Non-pigmented ciliary epithelial cell (primary cell): ENCODE measurements at regions not wholly inside any gene's neighbourhood (a gene's known extent, or its start where the extent isn't known, plus 50 kb on each side); places are given as distances from the start of the nearest gene placed in this dataset.

Source experiments
- DNase-seq: peaks from one replicate; pipeline ENCODE4 v3.0.0-alpha.2; 2010; ENCODE audit warnings: low read depth

DNA sequence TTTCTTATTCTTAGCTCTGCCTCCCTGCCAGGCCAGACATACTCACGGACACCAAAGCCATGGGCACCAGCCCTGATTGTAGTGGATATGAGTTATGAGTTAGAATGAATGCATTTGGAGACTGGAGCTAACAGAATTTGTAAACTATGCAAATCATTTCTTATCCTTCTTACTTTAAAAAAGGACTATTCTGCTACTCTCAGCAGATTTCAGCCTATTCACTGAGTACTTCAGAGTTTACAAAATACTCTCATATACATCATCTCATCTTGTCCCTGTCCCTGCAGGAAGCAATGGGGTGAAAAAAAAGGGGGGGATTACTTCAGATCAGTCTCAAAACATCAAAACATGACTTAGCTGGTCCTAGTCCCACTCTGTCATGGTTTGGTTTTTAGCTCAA, 541.4 kb upstream of the PLXNA2 start:
- no peak for DNase-seq

DNA sequence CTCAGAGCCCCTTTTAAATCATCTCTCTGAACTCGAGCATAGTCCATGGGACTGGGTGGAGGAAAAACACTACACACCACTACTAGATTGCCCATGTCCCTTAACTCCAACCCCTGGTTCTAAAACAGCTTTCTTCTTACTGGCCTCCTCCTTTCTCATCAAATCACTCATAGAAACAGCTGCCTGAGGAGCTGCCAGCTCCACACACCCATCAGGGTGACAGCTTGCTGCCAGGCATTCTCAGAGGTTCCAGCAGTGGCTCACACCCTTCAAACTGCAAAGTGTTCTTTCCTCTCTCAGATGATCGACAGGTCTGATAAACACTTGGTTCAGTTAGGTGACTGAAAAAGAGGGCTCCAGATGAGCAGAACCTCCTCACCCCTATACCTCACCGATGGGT, 543.0 kb upstream of the PLXNA2 start:
- no peak for DNase-seq

DNA sequence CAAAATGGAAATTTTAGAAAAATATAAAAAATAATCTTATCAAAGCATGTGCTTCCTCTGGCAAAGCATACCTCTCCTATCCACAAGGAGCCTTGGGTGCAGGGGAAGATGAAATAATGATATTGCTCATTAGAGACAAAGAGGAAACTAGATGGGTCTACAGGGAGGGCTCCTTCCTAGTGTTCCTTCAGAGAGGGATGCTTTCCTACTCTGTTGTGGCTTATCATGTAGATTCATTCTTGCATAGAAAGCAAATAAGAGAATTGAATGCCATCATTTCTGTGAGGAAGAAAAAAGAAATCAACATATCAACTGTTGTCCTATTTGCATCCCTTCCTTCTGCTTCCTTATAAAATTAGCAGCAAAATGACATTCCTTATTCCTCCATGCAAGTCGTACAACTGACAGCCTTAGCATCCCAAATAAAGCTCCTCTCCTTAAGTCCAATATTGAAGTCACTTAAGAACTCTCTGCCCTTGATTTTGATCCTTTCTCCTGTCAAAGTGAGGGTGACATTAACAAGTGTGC, 543.9 kb upstream of the PLXNA2 start:
- no peak for DNase-seq

DNA sequence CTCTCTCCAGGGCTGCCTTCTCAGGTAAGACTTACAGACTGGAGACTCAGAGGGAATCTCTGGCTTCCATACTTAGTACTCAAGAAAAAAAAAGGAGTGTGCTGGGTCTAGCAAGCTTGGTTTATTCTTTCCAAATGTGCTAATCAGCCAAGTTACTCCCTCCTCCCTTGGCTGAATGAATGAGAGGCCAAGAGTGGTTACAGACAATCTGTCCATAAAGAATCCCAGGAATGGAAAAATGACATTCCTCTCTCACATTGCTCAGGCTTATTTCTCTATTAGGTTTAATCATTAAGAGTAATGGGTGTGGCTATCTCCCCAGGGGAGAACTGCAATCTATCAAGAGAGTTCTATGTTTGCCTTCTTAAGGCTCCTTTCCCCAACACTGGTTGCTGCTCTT, 547.3 kb upstream of the PLXNA2 start:
- no peak for DNase-seq

DNA sequence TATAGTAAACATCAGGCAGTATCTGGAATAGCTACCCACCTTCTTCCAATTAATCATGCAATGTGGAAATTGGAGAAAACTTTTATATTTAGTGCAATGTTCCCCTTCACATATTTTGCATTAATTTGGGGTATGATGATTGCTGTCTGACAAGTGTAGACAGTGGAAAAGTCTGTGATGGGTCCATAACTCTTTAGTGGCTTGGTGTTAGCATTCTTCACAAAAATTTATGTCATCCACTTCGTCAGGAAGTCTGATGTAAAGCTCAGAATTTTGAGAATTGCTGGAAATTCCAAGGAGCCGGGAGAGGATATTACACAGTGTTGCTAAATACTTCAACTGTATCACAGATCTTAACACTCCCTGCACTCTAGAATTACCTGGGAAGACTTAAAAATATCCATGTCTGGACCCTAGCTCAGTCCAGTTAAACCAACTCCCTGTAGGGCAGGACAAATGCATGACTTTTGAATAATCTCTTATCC, 549.7 kb upstream of the PLXNA2 start:
- no peak for DNase-seq

DNA sequence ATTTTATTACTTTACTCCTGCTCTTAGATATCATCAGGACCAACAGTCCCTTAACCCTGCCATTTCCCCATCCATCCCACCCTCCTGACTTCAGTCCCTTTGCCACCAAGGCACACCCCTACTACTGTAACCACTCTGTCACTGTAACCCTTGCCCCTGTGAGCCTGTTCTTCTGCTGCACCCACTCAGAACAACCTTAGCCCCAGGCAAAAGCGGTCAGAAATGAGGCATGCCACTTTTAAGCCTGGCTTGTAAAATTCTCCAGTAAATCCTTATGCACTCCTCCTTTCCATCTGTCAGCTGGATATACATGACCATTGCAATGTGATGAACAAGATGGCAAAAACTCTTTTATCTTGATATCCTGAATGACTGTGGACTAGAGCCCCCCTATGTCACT, 555.0 kb upstream of the PLXNA2 start:
- no peak for DNase-seq

DNA sequence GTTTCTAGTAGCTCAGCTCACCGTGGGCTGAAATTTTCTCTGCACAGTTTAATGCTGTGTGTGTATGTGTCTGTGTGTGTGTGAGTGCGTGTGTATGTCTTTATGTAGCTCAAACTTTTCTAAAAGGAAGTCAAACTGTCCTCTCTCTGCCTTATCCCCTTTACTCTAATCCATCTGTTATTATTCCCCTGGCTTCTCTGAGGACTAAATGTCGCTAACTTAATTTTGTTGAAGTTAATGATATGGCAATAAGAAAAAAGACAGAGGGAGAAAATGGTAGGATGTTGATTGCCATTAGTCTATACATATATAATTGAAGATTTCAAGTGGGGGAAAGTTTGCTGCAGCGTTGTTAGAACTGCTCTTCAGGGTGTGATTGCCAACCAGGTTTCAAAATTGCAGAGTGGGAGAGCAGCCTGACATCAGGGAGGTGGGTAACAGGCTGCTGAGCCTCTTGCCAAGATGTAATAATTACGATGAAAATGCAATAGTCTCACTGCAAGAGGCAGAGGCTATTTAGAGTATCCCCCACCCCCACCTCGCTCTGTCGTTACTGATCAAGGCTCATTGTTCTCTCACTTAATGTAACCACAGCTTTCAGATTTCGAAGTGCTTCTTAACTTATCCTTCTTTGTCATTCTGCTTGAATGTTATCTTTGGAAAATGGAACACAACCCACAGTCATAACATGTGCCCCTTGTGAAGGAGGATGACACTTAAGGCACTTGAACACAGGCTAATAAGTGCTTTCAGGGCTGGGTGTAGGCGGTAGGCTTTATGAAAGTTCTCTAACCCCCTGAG, 559.0 kb upstream of the PLXNA2 start:
- DNase-seq = no peak

DNA sequence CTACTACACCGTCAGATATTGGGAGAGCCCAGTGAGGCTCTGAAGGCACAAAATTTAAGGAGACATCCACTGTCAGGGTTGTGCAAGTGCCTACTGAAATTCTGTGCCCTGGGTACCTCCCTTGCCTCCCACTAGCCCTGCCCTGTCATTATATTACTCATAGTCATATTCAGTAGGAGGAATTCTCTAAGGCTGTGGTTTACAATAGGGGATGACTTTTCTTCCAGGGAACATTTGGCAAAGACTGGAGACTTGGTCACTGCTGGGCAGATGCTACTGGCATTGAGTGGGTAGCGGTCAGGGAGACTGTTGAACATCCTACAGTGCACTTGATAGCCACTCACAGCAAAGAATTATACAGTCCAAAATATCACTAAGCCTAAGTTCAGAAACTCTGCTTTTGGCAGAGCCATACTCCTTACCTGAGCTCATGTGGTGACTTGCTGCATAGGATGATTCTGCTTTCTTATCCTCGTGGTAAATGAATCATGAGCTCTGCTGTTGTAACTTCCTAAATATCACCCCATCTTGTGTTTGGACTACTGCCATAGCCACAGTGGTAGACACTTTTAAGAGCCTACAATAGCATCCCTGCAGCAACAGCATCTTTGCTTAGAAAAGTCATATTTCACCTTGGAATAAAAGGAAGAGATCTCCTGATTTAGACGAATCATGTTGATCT, 563.4 kb upstream of the PLXNA2 start:
- no peak for DNase-seq

DNA sequence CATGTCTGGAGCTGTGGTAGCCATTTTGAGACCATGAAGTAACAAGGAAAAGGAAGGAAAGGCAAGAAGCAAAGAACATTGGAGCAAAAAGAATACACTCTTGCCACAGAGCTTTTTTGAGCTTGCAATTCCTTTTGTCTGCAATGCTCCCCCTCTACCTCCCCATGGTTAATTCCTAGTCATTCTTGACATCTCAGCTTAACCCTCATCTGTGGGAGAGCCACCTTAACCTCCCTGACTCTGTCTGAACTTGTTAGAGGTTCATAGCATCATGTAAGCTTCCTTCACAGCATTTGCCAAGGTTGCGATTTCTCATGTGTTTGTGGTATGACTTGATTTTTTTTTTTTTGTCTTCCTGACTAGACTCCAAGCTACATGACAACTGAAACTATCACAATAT, 564.1 kb upstream of the PLXNA2 start:
- DNase-seq = no peak

DNA sequence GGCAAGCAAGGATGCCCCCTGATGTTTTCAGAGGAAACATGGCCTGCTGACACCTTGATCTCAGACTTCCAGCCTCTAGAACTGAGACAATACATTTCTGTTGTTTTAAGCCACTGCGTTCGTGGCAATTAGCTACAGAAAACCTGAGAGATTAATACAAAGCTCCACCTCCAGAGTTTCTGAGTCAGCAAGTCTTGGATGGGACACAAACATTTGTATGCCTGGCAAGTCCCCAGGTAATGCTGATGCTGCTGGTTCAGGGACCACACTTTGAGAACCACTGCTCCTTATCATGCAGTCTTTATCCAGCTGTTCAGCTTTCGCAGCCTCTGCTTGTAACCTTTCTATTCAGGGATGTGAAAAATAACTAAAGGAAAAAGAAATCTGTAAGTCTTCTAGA, 565.7 kb upstream of the PLXNA2 start:
- no peak for DNase-seq

DNA sequence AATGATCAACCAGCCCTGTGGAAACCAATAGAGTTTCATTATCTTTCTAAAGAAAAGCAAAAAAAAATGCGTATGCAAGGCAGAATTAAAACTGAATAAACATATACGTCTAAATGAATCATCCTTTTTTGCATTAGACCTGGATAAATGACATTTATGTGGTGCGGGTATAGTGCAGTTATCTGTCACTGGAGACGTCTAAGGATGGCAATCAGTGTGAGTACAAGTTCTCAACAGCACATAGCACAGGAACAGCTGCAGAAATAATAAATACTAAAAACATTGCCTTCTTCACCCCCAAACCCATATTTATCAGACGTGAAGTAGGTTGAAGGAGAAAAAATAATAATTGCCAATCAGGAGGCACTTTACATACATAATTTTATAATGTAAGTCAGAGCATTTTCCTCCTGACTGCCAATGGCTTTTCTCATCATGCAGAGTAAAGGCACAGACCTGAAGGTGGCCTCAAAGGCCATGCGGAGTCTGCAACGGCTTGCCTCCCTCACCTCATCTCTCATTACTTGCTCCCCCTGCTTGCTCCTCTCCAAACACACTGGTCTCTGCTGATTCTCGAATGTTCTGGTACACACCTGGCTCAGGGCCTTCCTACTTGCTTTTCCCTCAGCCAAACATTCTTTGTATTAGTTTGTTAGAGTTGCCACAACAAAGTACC, 574.7 kb upstream of the PLXNA2 start:
- no peak for DNase-seq

DNA sequence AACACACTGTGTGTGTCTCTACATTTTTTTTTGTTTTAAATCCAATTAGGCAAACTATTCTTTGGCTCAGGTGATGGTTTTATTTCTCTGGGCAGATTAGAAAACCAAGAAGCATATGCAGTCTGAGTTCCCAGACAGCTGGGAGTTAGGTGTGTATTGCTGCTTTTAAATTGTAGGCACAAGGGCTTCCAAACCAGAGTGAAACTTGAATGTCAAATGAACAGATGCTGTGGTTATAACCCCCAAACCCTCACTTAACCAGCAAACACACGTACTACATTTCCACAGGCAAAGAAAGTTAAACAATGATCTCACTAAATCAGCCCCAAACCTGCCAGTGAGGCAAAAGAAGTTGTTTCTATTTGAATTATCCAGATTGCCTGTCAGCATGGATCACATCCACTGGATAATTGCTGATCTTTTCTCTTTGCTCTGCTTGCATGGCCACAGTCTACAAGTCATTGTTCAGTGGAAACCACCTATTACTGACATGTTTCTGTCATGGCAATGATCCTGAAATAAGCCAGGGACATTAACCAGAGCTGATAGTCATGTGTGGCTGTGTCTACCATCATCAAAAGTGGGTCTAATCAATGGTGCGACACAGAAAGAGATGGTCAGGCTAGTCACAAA, 576.5 kb upstream of the PLXNA2 start:
- DNase-seq = no peak

DNA sequence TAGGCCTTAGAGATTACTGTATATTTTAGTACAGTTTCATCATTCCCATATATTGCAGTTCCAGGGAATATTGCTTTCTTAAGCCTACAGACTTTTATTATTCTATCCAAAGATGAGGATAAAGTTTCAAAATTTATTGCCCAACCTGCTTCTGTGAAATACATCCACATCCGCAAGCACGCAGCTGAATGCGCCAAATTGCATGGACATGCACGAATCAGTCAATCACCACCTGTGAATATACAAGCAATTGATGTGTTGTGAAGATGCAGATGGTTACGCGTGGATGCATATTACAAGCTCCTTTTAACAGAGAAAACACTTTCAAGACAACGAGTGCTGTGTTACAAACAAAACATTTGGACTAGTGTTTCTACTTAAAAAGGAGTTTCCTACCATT, 577.8 kb upstream of the PLXNA2 start:
- no peak for DNase-seq

DNA sequence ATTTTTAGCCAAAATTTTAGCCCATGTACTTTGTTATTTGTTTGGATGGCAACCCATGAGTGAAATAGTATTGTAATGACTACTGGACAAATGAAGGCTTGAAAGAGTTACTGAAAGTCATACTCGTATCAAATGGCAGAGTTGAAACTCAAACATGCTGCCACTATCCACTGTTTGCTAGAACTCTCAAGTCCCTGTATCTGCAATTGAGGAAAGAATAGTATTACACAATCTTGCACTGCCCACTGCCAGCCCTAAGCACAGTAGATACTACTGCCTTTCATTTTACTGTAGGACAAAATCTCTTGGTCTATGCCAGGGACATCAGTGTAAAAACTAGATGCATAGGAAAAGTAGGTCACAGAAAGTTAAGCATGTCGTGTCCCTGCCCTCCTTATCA, 581.1 kb upstream of the PLXNA2 start:
- no peak for DNase-seq

DNA sequence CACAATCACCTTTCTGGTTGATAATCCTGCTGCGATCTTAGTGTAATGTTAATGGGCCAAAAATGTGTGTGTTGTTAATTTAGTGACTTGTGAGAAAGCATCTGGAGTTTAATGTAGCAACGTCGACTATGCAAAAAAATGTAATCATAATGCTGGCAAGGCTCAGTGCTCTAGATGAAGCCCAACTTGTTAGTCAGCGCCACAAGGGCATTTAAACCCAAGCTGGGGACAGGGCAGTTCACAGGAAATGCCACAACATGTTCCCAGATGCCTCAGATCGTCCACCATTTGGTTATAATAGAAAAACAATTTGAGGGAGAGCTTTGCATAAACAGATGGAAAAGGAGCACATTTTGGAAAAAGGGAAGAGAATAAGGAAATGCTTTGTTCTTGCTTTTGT, 585.4 kb upstream of the PLXNA2 start:
- DNase-seq = no peak

DNA sequence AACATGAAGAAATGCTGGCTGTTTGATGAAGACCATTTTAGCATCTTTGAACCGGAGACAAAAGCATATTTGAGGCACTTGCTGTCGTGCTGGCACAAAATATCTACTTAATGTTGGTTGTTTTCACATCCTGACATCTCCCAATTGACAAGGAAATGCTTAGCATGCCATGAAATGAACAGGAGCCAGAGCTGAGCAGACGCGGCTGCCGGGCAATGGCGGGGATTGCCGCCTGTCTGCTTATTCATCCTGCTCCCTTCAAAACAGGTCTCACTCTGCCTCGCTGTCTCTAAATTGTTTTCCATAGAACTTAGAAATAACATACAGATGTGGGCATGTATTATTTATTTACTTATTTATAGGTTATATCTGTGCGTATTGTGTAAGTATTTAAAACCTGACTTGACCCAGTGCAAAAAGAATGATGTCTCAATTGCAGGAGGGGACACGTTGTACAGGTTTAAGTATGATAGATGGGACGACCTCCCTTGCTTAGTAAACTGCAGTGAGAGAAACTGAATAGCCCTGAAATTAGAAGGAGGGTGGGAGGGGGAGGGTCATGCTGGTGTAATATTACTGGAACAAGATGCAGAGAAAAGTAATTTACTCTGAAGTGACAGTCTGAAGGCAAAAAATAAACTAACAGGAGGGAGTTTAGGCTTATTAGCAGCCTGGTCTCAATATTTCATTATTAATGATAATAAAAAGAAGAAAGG, 590.4 kb upstream of the PLXNA2 start:
- no peak for DNase-seq

DNA sequence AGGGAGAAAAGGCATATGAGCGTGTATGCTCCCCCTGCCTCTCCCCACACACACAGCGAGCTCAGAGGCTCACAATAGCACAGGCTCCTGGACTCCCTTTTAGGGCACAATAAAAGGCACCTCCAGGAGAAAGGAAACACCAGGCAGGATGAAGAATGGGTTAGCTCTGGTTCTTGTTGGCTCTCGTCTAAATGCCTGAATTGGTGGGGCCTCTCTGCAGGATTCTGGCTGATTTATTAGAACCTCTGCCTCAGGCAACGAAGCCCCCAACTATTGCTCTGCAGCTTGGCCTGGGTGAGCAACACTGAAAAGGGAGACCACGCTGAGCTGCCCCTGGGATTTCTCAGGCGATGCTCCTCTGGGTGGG, 590.9 kb upstream of the PLXNA2 start:
- no peak for DNase-seq

DNA sequence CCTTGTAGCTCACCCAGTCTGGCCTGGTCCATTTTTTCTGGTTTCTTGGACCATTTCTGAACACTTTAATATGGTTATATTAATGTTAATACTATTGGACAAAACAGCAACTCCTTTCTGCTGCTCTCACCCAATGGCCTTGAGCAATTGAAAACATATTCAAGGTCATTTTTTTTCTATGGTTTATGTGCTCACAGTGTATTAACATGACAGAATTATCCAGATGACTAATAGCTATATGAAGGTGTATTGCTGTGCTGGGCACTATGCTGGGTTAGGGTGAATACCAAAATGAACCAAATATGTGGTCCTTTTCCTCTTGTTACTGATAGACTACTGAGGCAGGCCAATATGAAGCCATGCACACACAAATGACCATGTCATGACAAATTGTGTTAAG, 591.6 kb upstream of the PLXNA2 start:
- DNase-seq = no peak

DNA sequence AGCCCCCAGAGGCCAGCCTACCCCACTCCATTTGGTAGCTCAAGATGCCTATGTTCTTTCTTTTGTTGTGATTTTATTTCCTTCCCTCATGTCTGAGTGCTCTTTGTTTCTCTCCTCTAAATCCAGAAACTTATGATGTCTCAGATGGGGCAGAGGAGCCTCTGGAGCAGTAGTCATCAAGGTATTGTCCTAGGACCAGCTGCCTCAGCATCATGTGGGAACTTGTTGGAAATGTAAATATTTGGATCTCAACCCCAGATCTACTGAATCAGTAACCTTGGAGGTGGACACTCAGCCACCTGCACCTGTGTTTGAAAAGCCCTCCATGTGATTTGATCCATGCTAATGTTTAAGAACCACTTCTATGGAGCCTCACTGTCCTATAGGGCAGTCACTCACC, 593.1 kb upstream of the PLXNA2 start:
- no peak for DNase-seq

DNA sequence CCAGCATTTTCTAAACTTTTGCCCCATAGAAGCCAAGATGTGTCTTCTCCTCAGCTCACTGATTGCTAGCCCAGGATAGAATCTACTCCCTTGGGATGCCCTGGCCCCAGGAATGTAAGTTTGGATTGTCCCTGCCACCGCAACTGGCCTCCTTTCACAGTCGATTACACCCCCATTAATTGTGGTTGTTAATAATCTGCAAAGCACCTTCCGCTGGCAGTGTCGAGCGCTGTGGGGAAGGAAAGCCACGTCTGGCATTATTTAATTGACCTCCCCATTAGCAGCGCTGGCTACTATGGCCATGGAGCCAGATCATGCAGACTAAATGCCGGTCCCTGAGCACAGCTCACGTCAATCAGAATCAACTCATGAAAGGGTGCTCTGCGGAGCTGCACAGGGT, 597.3 kb upstream of the PLXNA2 start:
- DNase-seq = no peak

DNA sequence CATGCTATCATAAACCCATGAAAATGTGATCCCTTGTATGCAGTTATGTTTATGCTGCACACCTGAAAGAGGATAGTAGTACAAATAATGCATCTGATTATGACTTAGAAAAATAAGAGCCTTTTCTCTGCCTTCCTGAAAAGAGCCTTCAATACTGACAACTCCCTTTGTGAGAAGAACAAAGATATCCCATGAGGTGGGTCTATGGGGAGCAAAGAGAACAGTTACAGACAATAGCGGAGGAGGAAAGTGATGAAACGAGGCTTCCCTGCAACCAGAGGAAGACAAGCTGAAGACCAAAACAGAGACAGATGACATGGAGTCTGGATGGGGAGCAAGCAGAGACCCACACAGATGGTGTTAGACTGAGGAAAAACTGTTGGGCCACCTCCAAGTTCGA, 598.3 kb upstream of the PLXNA2 start:
- no peak for DNase-seq

DNA sequence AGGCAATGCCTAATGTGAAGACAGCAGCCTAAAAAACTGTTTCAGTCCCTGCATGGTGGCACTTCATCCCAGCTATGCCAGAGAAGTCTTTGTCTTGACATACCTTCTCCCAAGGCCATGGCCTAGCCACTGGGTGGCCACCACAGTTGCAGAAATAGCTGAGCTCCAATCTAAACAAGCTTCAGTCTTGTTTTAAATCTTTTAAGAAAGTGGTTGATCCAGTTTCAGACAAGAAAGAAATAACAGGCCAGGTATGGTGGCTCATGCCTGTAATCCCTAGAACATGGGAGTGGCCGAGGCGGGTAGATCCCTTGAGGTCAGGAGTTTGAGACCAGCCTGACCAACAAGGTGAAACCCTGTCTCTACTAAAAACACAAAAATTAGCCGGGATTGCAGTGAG, 600.0 kb upstream of the PLXNA2 start:
- DNase-seq = no peak
